ENCODE measurements at regions not wholly inside any gene's neighbourhood (a gene's known extent, or its start where the extent isn't known, plus 50 kb on each side); places are given as distances from the start of the nearest gene placed in this dataset.

DNA sequence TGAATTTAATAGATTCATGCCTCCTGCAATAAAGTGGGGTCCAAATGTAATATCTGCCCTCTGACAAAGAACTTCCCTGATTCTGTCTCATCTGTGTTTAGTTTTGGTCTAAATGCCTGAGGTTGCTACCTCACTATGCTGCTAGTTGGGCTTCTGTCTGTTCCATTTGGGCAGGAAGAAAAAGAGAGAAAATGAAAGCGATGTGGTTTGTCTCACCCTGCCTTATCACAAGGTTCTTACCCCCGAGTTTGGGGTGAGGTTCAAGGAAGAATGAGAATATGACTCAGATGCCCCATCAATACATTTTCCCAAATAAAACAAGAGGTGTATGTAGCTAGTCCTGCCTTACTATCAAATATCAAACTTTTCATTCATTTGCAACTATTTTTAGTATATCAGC, 132.1 kb upstream of the MTAP start:
- TF ChIP-seq, protein P1, sequence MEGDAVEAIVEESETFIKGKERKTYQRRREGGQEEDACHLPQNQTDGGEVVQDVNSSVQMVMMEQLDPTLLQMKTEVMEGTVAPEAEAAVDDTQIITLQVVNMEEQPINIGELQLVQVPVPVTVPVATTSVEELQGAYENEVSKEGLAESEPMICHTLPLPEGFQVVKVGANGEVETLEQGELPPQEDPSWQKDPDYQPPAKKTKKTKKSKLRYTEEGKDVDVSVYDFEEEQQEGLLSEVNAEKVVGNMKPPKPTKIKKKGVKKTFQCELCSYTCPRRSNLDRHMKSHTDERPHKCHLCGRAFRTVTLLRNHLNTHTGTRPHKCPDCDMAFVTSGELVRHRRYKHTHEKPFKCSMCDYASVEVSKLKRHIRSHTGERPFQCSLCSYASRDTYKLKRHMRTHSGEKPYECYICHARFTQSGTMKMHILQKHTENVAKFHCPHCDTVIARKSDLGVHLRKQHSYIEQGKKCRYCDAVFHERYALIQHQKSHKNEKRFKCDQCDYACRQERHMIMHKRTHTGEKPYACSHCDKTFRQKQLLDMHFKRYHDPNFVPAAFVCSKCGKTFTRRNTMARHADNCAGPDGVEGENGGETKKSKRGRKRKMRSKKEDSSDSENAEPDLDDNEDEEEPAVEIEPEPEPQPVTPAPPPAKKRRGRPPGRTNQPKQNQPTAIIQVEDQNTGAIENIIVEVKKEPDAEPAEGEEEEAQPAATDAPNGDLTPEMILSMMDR (IDR thresholded peaks at IDR 0.05) = no peak
- TF ChIP-seq POLR2A (IDR thresholded peaks at IDR 0.05) = no peak
- Histone ChIP-seq H3K4me1 (replicated peaks in 1 of 2) (no peaks in the 10 kb centered on the region), H3K4me3 (no peak overlapping the region), H3K36me3 (replicated peaks in 1 of 2) (no peaks in the 10 kb centered on the region), H3K9me3 (replicated peaks in 1 of 3) (no peaks in the 10 kb centered on the region), H3K27ac (no peak overlapping the region), H3K27me3 (no peaks in the 10 kb centered on the region)
- no peak for DNase-seq
- intact Hi-C loops (cut with DNase I) = no loop called here
- 48 to 55% (median 49%) methylated on average over 2 of the region's 2 CpGs for WGBS, 4 donors

GRCh38 chr9:21672140-21672539, 130.3 kb upstream of the MTAP start:
- no peaks in the 10 kb centered on the region for H3K27me3 ChIP-seq
- no peak for DNase-seq
- TF ChIP-seq, protein P1 (IDR thresholded peaks at IDR 0.05) = no peak
- no peak for TF ChIP-seq POLR2A (IDR thresholded peaks at IDR 0.05)
- H3K4me1 ChIP-seq (replicated peaks in 1 of 2) = no peaks in the 10 kb centered on the region
- H3K27ac ChIP-seq = no peak overlapping the region
- H3K36me3 ChIP-seq (replicated peaks in 1 of 2) = no peaks in the 10 kb centered on the region
- intact Hi-C loops (cut with DNase I) = no loop called here
- no peaks in the 10 kb centered on the region for H3K9me3 ChIP-seq (replicated peaks in 1 of 3)
- 46 to 56% (median 52%) methylated on average over 4 of the region's 4 CpGs for WGBS, 4 donors
- H3K4me3 ChIP-seq = no peak overlapping the region

- no peaks in the 10 kb centered on the region for H3K9me3 ChIP-seq (replicated peaks in 1 of 3)
- DNase-seq = no peak
- no peak overlapping the region for H3K27ac ChIP-seq
- no peaks in the 10 kb centered on the region for H3K4me1 ChIP-seq (replicated peaks in 1 of 2)
- no peaks in the 10 kb centered on the region for H3K36me3 ChIP-seq (replicated peaks in 1 of 2)
- no peak overlapping the region for H3K4me3 ChIP-seq
- H3K27me3 ChIP-seq = no peaks in the 10 kb centered on the region
- 66 to 74% (median 68%) methylated on average over 1 of the region's 1 CpG for WGBS, 4 donors
- intact Hi-C loops (cut with DNase I) = no loop called here
- TF ChIP-seq, protein P1 (IDR thresholded peaks at IDR 0.05) = no peak
Observed at GRCh38 chr9:21672761-21673160, 129.7 kb upstream of the MTAP start.

DNA sequence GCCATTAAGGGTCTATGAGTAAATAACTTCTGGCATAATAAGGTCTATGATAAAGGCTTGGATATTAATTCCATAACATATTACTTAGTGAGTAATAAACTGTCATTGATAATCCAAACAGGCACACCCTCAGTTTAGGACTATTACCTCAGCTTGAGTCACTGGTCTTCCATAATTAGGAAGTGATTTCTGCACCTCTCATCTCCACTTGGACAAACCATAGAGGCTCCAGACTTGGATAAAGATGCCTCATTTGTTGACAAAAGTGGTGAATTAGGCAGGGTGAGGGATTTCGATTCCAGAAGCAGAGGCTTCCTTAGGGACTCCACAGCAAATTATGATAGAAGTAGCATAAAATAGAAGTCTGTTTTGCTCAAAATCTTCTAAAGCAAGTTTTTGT, 127.5 kb upstream of the MTAP start:
- no peaks in the 10 kb centered on the region for H3K9me3 ChIP-seq (replicated peaks in 1 of 3)
- H3K27me3 ChIP-seq = peaks cover 5% of the 10 kb centered on the region
- H3K27ac ChIP-seq = no peak overlapping the region
- intact Hi-C loops (cut with DNase I) = no loop called here
- H3K4me3 ChIP-seq = no peak overlapping the region
- no peaks in the 10 kb centered on the region for H3K36me3 ChIP-seq (replicated peaks in 1 of 2)
- no peaks in the 10 kb centered on the region for H3K4me1 ChIP-seq (replicated peaks in 1 of 2)
- no peak for DNase-seq
- TF ChIP-seq, protein P1 (IDR thresholded peaks at IDR 0.05) = no peak
- TF ChIP-seq POLR2A (IDR thresholded peaks at IDR 0.05) = no peak
- 58 to 72% (median 68%) methylated on average over 1 of the region's 1 CpG for WGBS, 4 donors

Measured in adrenal gland (tissue), 9 donors.